Activated CD8-positive, alpha-beta memory T cell treated with anti-CD3 and anti-CD28 coated beads for 36 hours (primary cell): ENCODE measurements at regions not wholly inside any gene's neighbourhood (a gene's known extent, or its start where the extent isn't known, plus 50 kb on each side); places are given as distances from the start of the nearest gene placed in this dataset.

Experiments used
- CTCF ChIA-PET: fragments of 350-600 bp; sonication (Branson Sonifier 250); formaldehyde crosslinking; loops from one replicate; lab custom pipeline; 2021; ENCODE audit warnings: antibody characterized with exemption; lab: Charles Lee
- POLR2A ChIA-PET: fragments of 350-600 bp; sonication (Branson Sonifier 250); formaldehyde crosslinking; loops from one replicate; lab custom pipeline; 2021; ENCODE audit warnings: antibody characterized with exemption; lab: Charles Lee

GRCh38 chr6:10465629-10466499 lies 51.0 kb upstream of the TFAP2A start:
- ChIA-PET POLR2A (no interaction called here), CTCF (interaction anchor here (0.5 kb wide), 1 partner anchor 341 kb away, joined by 3 read pairs; no protein-coding TSS in a partner anchor)
